Mucosa of descending colon (tissue), 3 donors: ENCODE measurements at regions not wholly inside any gene's neighbourhood (a gene's known extent, or its start where the extent isn't known, plus 50 kb on each side); places are given as distances from the start of the nearest gene placed in this dataset.

Experiments
- ATAC-seq: fragments of 200-7000 bp; cut with Tn5 transposase; one replicate; pipeline ENCODE4 v1.9.1; 2020; ENCODE audit warnings: mild to moderate bottlenecking, moderate library complexity
- DNase-seq, 3 donors: peaks; one replicate each; pipeline ENCODE4 v3.0.0-alpha.2; 2020
- H3K36me3 ChIP-seq: fragments of 200-600 bp; one replicate; pipeline ENCODE4 v1.8.0; 2021; ENCODE audit warnings: low read depth, mild to moderate bottlenecking
- H3K4me1 ChIP-seq: fragments of 200-600 bp; one replicate; pipeline ENCODE4 v1.8.0; 2021; ENCODE audit warnings: low read depth, mild to moderate bottlenecking
- H3K4me3 ChIP-seq: fragments of 200-600 bp; one replicate; pipeline ENCODE4 v1.8.0; 2021; ENCODE audit warnings: mild to moderate bottlenecking
- H3K9me3 ChIP-seq: fragments of 200-600 bp; one replicate; pipeline ENCODE4 v1.8.0; 2021; ENCODE audit warnings: mild to moderate bottlenecking
- CTCF ChIP-seq: fragments of 200-600 bp; IDR thresholded peaks from one replicate; pipeline ENCODE4 v1.8.0; 2022; ENCODE audit warnings: antibody characterized with exemption, mild to moderate bottlenecking
- intact Hi-C, 2 donors: fragments of 100-400 bp; cut with DNase I in 1 of 2; cut with micrococcal nuclease in 1 of 2; formaldehyde crosslinking; loops; one replicate each; pipeline versions ENCODE4 v1.11.0 to v1.11.1; 2022; cut with DNase I, micrococcal nuclease
- donor health status: DM: no; HTN: no; CAD: no; lungs with moderate emphysema.
- donor health status: DM: no; HTN: no; CAD: no.
- donor health status: DM: no; HTN: yes; CAD: no.

- Histone ChIP-seq H3K9me3 (no peaks in the 10 kb centered on the region), H3K36me3 (no peaks in the 10 kb centered on the region), H3K4me3 (no peak overlapping the region), H3K4me1 (peaks cover 3% of the 10 kb centered on the region)
- ATAC-seq: no peak
- DNase-seq: no peak
- no peak for TF ChIP-seq CTCF
- intact Hi-C loops: no loop called here
Observed at GRCh38 chr6:147947521-147947920, 395.1 kb upstream of the SASH1 start.

GRCh38 chr6:147949981-147950622 is 392.5 kb upstream of the SASH1 start:
- H3K9me3 ChIP-seq: no peaks in the 10 kb centered on the region
- no peak overlapping the region for H3K4me3 ChIP-seq
- peaks cover 3% of the 10 kb centered on the region for H3K4me1 ChIP-seq
- DNase-seq: peak in 1 of 3 donors; percentile 17
- intact Hi-C loops: no loop called here
- ATAC-seq: no peak
- H3K36me3 ChIP-seq: no peaks in the 10 kb centered on the region
- no peak for TF ChIP-seq CTCF

- intact Hi-C loops: no loop called here
- H3K36me3 ChIP-seq: no peaks in the 10 kb centered on the region
- H3K4me3 ChIP-seq: no peak overlapping the region
- no peaks in the 10 kb centered on the region for H3K9me3 ChIP-seq
- TF ChIP-seq CTCF: no peak
- peak; percentile 17 for ATAC-seq
- no peak for DNase-seq
- peaks cover 3% of the 10 kb centered on the region for H3K4me1 ChIP-seq
Observed at GRCh38 chr6:147950623-147950987, 392.0 kb upstream of the SASH1 start.

- Histone ChIP-seq H3K9me3 (no peaks in the 10 kb centered on the region), H3K4me1 (peaks cover 3% of the 10 kb centered on the region), H3K36me3 (no peaks in the 10 kb centered on the region), H3K4me3 (no peak overlapping the region)
- intact Hi-C loops: no loop called here
- no peak for TF ChIP-seq CTCF
- DNase-seq: no peak
- no peak for ATAC-seq
Observed at GRCh38 chr6:147951726-147952125, 390.9 kb upstream of the SASH1 start.

GRCh38 chr6:147954938-147955337 is 387.7 kb upstream of the SASH1 start:
- DNase-seq: no peak
- Histone ChIP-seq H3K36me3 (no peaks in the 10 kb centered on the region), H3K4me1 (peaks cover 3% of the 10 kb centered on the region), H3K4me3 (no peak overlapping the region), H3K9me3 (no peaks in the 10 kb centered on the region)
- intact Hi-C loops: no loop called here
- TF ChIP-seq CTCF: no peak
- ATAC-seq: no peak

- no peak overlapping the region for H3K4me3 ChIP-seq
- intact Hi-C loops: no loop called here
- DNase-seq (no peak), ATAC-seq (no peak)
- H3K36me3 ChIP-seq: no peaks in the 10 kb centered on the region
- no peaks in the 10 kb centered on the region for H3K4me1 ChIP-seq
- no peak for TF ChIP-seq CTCF
- H3K9me3 ChIP-seq: no peaks in the 10 kb centered on the region
Observed at GRCh38 chr6:147958683-147959082, 384.0 kb upstream of the SASH1 start.
